Rectal smooth muscle tissue (tissue), 1 donor: ENCODE measurements at regions not wholly inside any gene's neighbourhood (a gene's known extent, or its start where the extent isn't known, plus 50 kb on each side); places are given as distances from the start of the nearest gene placed in this dataset.

ENCODE experiments used
- H3K27ac ChIP-seq: one replicate; pipeline ENCODE4 v1.7.0; 2013; ENCODE audit warnings: low read depth, low read length, inconsistent platforms
- H3K27me3 ChIP-seq: one replicate; pipeline ENCODE4 v1.7.0; 2013; ENCODE audit warnings: low read length; ENCODE audit not compliant: control insufficient read depth, insufficient read depth
- H3K36me3 ChIP-seq: one replicate; pipeline ENCODE4 v1.7.0; 2013; ENCODE audit warnings: low read length; ENCODE audit not compliant: control insufficient read depth, insufficient read depth
- H3K4me1 ChIP-seq: one replicate; pipeline ENCODE4 v1.7.0; 2013; ENCODE audit warnings: low read length; ENCODE audit not compliant: control insufficient read depth, insufficient read depth
- H3K4me3 ChIP-seq: one replicate; pipeline ENCODE4 v1.7.0; 2013; ENCODE audit warnings: low read length
- H3K9ac ChIP-seq: one replicate; pipeline ENCODE4 v1.7.0; 2013; ENCODE audit warnings: low read length

GRCh38 chr13:105565136-105565727, 970.2 kb downstream of the EFNB2 start:
- no peak overlapping the region for H3K4me3 ChIP-seq
- no peaks in the 10 kb centered on the region for H3K36me3 ChIP-seq
- peaks cover 3% of the 10 kb centered on the region for H3K4me1 ChIP-seq

DNA sequence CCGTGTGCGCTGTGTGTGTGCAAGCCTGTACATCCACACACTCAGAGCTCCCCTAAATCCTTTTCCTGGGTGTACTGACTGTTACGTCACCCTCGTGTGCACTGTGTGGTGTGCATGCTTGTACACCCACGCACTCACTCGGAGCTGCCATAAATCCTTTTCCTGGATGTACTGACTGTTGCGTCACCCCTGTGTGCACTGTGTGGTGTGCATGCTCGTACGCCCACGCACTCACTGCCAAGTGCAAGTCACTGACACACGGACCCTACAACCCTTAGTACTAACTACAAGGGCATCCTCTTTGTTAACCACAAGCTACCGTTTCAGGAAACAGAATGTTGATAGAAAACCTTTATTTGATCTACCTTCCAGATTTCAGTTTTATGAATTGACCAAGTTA, 983.4 kb downstream of the EFNB2 start:
- Histone ChIP-seq H3K9ac (no peak overlapping the region), H3K36me3 (no peaks in the 10 kb centered on the region), H3K27me3 (no peaks in the 10 kb centered on the region), H3K4me3 (no peak overlapping the region), H3K27ac (no peak overlapping the region), H3K4me1 (no peaks in the 10 kb centered on the region)

More at GRCh38 chr13:105565136-105565727, 970.2 kb downstream of the EFNB2 start:
- Histone ChIP-seq H3K27me3 (no peaks in the 10 kb centered on the region), H3K27ac (no peak overlapping the region), H3K9ac (no peak overlapping the region)

GRCh38 chr13:105547851-105548250, 987.6 kb downstream of the EFNB2 start:
- H3K4me3 ChIP-seq: no peak overlapping the region
- no peaks in the 10 kb centered on the region for H3K36me3 ChIP-seq
- H3K4me1 ChIP-seq: no peaks in the 10 kb centered on the region
- H3K27me3 ChIP-seq: no peaks in the 10 kb centered on the region
- H3K9ac ChIP-seq: no peak overlapping the region
- H3K27ac ChIP-seq: no peak overlapping the region

GRCh38 chr13:105545811-105546210, 989.7 kb downstream of the EFNB2 start:
- Histone ChIP-seq H3K9ac (no peak overlapping the region), H3K27me3 (no peaks in the 10 kb centered on the region), H3K4me1 (no peaks in the 10 kb centered on the region), H3K27ac (no peak overlapping the region), H3K36me3 (no peaks in the 10 kb centered on the region), H3K4me3 (no peak overlapping the region)

- no peak overlapping the region for H3K27ac ChIP-seq
- H3K9ac ChIP-seq: no peak overlapping the region
- H3K27me3 ChIP-seq: no peaks in the 10 kb centered on the region
- no peak overlapping the region for H3K4me3 ChIP-seq
- no peaks in the 10 kb centered on the region for H3K4me1 ChIP-seq
- no peaks in the 10 kb centered on the region for H3K36me3 ChIP-seq
These were observed 991.7 kb downstream of the EFNB2 start for GRCh38 chr13:105543742-105544141.

DNA sequence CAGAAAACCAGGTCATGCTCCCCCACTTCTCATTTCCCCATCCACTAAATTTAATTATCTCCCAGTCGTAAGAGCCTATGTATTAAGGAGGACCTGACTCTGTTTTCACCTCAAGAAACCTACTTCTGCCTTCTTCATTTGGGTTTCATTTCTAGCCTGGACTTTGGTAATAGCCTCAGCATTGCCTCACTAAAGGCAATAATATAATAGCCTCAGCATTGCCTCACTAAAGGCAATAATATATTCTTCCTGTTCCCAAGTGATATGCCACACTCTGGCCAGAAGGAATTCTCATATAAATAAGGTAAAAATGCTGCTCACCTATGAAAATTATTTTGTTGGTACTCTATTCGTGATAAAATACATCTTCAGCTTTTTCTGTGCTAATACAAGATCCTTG, 993.9 kb downstream of the EFNB2 start:
- H3K4me3 ChIP-seq: no peak overlapping the region
- H3K27me3 ChIP-seq: no peaks in the 10 kb centered on the region
- no peaks in the 10 kb centered on the region for H3K36me3 ChIP-seq
- no peaks in the 10 kb centered on the region for H3K4me1 ChIP-seq
- H3K9ac ChIP-seq: no peak overlapping the region
- no peak overlapping the region for H3K27ac ChIP-seq

- H3K9ac ChIP-seq: no peak overlapping the region
- no peak overlapping the region for H3K27ac ChIP-seq
- H3K36me3 ChIP-seq: no peaks in the 10 kb centered on the region
- no peak overlapping the region for H3K4me3 ChIP-seq
- H3K4me1 ChIP-seq: no peaks in the 10 kb centered on the region
- H3K27me3 ChIP-seq: no peaks in the 10 kb centered on the region
These were observed 997.1 kb downstream of the EFNB2 start for GRCh38 chr13:105538346-105538745.

- Histone ChIP-seq H3K4me3 (no peak overlapping the region), H3K27me3 (no peaks in the 10 kb centered on the region)
These were observed 998.3 kb downstream of the EFNB2 start for GRCh38 chr13:105537113-105537512.

DNA sequence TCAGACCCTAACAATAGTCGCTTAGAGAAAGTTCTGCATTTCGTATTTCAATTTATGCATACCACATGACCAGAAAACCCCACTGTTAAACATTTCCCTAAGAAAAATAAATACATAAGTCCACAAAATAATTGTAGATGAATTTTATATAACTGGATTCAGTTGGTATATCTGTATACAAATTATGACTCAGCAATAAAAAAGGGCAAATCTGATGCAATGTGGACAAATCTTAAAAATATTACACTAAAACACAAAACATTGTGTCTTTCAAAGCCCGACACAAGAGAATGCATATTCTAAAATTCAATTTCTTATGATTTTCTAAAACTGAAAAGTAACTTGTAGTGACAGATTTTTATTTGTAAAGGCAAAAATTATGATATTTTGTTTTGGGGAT, 1005.0 kb downstream of the EFNB2 start:
- Histone ChIP-seq H3K27ac (no peak overlapping the region), H3K27me3 (no peaks in the 10 kb centered on the region), H3K4me3 (no peak overlapping the region), H3K36me3 (no peaks in the 10 kb centered on the region), H3K4me1 (no peaks in the 10 kb centered on the region), H3K9ac (no peak overlapping the region)

More at GRCh38 chr13:105537113-105537512, 998.3 kb downstream of the EFNB2 start:
- no peak overlapping the region for H3K27ac ChIP-seq
- H3K36me3 ChIP-seq: no peaks in the 10 kb centered on the region
- H3K9ac ChIP-seq: no peak overlapping the region
- H3K4me1 ChIP-seq: no peaks in the 10 kb centered on the region

- Histone ChIP-seq H3K9ac (no peak overlapping the region), H3K4me3 (no peak overlapping the region), H3K27me3 (no peaks in the 10 kb centered on the region), H3K36me3 (no peaks in the 10 kb centered on the region), H3K27ac (no peak overlapping the region), H3K4me1 (no peaks in the 10 kb centered on the region)
These were observed 1008.3 kb downstream of the EFNB2 start for GRCh38 chr13:105527127-105527526.

GRCh38 chr13:105519771-105520170, 1015.7 kb downstream of the EFNB2 start:
- Histone ChIP-seq H3K27me3 (no peaks in the 10 kb centered on the region), H3K9ac (no peak overlapping the region), H3K36me3 (no peaks in the 10 kb centered on the region), H3K27ac (no peak overlapping the region), H3K4me3 (no peak overlapping the region), H3K4me1 (no peaks in the 10 kb centered on the region)

GRCh38 chr13:105518086-105518485, 1017.4 kb downstream of the EFNB2 start:
- no peaks in the 10 kb centered on the region for H3K36me3 ChIP-seq
- H3K9ac ChIP-seq: no peak overlapping the region
- H3K27me3 ChIP-seq: no peaks in the 10 kb centered on the region
- no peaks in the 10 kb centered on the region for H3K4me1 ChIP-seq
- H3K27ac ChIP-seq: no peak overlapping the region
- H3K4me3 ChIP-seq: no peak overlapping the region

GRCh38 chr13:105514401-105514800, 1021.1 kb downstream of the EFNB2 start:
- Histone ChIP-seq H3K27me3 (no peaks in the 10 kb centered on the region), H3K27ac (no peak overlapping the region)

More at GRCh38 chr13:105514401-105514800, 1021.1 kb downstream of the EFNB2 start:
- Histone ChIP-seq H3K36me3 (no peaks in the 10 kb centered on the region), H3K4me3 (no peak overlapping the region), H3K4me1 (no peaks in the 10 kb centered on the region), H3K9ac (no peak overlapping the region)
